Muscle layer of colon (tissue), 2 donors: ENCODE measurements at regions not wholly inside any gene's neighbourhood (a gene's known extent, or its start where the extent isn't known, plus 50 kb on each side); places are given as distances from the start of the nearest gene placed in this dataset.

Source experiments
- H3K27ac ChIP-seq: one replicate; pipeline ENCODE4 v1.7.0; 2013; ENCODE audit warnings: low read depth, mild to moderate bottlenecking, low read length, moderate library complexity
- H3K27me3 ChIP-seq, 2 donors: one replicate each; pipeline ENCODE4 v1.7.0; 2013; ENCODE audit warnings: low read length in 2 of 2, mild to moderate bottlenecking in 2 of 2; ENCODE audit not compliant: insufficient read depth in 2 of 2, control insufficient read depth in 1 of 2
- H3K36me3 ChIP-seq: one replicate; pipeline ENCODE4 v1.7.0; 2013; ENCODE audit warnings: mild to moderate bottlenecking, low read length; ENCODE audit not compliant: insufficient read depth
- H3K4me1 ChIP-seq: one replicate; pipeline ENCODE4 v1.7.0; 2013; ENCODE audit warnings: mild to moderate bottlenecking, low read length; ENCODE audit not compliant: insufficient read depth
- H3K4me3 ChIP-seq, 2 donors: one replicate each; pipeline ENCODE4 v1.7.0; 2013; ENCODE audit warnings: low read length in 2 of 2, low read depth in 1 of 2, mild to moderate bottlenecking in 1 of 2, moderate library complexity in 1 of 2
- H3K9ac ChIP-seq: one replicate; pipeline ENCODE4 v1.7.0; 2013; ENCODE audit warnings: low read length
- H3K9me3 ChIP-seq: one replicate; pipeline ENCODE4 v1.7.0; 2013; ENCODE audit warnings: mild to moderate bottlenecking, low read length
- donor health status: abdominal sarcoma.
- donor health status: Adenocarcinoma of cecum.

DNA sequence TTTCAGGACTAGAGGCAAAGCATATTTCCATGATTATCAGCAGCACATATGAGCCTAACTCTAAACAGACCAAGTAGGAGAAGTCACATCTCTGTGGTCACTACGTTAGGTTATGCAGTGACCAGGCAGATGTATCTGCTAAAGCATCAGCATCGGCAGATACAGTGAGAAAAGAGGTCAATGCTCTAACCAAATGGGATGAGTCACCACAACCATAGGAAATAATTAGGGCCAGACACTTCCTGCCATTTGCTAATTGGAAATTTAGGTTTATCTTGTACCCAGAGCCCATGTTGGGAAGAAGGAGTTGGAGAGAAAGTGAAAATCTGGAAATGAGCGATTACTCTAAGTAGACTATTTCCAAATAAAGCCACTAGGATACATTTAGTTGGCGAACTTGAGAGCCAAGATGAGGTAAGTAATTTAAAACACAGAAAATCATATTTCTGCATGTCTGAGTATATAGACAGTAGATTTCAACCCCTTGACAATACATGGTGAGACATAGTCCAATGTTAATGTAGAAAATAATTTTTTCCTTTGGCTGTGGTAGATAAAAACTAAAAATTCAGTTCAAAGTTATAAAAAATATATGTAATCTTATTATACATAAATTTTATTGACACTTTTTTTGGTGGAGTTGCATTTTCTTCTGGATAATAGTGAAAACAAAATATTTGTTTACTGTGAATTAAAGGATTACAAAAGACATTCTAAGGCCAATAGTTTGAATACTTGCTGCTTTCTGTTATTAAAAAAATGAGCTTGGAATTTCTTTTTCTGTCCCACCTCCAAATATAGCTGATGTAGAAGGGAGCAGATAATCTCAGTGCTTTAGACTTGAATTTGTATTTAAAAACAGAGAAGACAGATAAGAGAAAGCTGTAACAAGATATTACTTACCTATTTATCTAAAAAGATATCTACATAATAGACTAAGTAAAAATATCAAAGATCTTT lies 104.4 kb upstream of the CSNK1A1L start:
- H3K9ac ChIP-seq: no peak overlapping the region
- no peaks in the 10 kb centered on the region for H3K36me3 ChIP-seq
- H3K4me3 ChIP-seq: no peak overlapping the region
- no peaks in the 10 kb centered on the region for H3K4me1 ChIP-seq
- H3K27ac ChIP-seq: no peak overlapping the region
- H3K9me3 ChIP-seq: no peaks in the 10 kb centered on the region
- H3K27me3 ChIP-seq: no peaks in the 10 kb centered on the region

DNA sequence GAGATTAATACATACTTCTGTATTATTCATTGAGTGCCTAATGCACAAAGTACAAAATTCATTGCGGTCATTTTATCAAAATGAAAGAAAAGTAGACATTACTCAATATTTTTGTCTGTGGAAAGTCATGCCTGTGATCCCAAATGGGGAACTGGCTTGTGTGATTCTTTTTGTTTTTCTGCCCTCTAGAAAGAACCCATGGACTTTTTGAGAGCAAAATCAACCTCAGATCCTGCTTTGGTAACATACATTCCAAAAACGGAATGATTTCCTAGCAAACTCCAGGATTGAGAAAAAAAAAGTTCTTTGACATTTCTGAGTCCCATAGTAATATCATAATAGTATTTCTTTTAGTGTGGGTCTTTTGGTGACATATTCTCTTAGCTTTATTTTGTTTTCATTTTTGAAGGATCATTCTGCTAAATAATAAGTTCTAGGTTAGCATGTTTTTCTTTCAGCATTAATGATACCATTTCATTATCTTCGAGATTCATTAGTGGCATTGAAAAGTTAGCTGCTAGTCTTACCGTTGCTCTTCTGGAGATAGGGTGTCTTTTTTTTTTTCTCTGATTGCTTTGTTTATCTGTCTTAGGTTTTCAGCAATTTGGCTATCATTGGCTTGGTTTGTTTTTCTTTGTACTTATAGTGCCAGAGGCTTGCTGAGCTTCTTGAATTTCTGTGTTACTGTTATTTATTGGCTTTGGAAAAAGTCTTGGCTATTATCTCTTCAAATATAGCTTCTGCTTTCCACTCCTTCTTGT lies 102.4 kb upstream of the CSNK1A1L start:
- Histone ChIP-seq H3K27me3 (no peaks in the 10 kb centered on the region), H3K9ac (no peak overlapping the region), H3K36me3 (no peaks in the 10 kb centered on the region), H3K9me3 (no peaks in the 10 kb centered on the region), H3K4me3 (no peak overlapping the region), H3K4me1 (no peaks in the 10 kb centered on the region), H3K27ac (no peak overlapping the region)

DNA sequence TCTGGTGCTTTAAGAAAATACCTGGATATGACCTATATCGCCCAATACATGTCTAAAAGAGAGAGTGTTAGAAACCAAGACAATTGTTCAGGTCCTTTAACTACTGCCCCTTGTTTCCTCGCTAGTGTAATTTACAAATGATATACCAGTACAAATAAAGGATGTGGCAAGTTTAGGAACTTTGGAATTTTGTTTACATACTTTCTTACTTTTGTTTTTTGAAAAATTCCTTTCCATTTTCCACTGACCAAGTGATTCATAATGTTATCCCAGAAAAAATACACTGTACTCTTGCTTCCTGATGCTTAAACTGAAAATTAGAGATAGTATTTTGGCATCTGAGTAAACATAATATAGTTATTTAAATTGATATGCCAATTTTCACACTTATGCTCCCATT lies 96.8 kb upstream of the CSNK1A1L start:
- H3K4me3 ChIP-seq: no peak overlapping the region
- H3K27ac ChIP-seq: no peak overlapping the region
- no peak overlapping the region for H3K9ac ChIP-seq
- H3K27me3 ChIP-seq: no peaks in the 10 kb centered on the region
- no peaks in the 10 kb centered on the region for H3K36me3 ChIP-seq
- no peaks in the 10 kb centered on the region for H3K9me3 ChIP-seq
- H3K4me1 ChIP-seq: no peaks in the 10 kb centered on the region

DNA sequence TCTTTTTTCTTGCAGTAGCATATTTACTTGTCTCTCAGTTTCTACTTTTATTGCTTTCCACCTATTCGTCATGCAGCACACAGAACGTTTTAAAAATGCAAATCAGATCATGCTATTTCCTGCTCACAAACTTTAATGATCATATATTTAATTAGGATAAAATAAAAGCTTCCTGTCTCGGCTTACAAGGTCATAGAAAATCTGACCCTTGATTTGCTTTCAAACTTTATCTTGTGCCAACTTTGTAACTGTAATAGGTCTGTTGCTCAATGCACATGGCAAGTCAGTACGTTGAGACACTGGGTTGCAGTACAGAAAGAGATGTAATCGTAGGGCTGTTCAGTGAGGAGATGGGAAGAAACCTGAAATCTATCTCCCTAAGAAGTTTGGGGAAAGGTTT lies 95.6 kb upstream of the CSNK1A1L start:
- H3K9ac ChIP-seq: no peak overlapping the region
- H3K9me3 ChIP-seq: no peaks in the 10 kb centered on the region
- no peak overlapping the region for H3K27ac ChIP-seq
- H3K4me1 ChIP-seq: no peaks in the 10 kb centered on the region
- no peak overlapping the region for H3K4me3 ChIP-seq
- H3K36me3 ChIP-seq: no peaks in the 10 kb centered on the region
- no peaks in the 10 kb centered on the region for H3K27me3 ChIP-seq

DNA sequence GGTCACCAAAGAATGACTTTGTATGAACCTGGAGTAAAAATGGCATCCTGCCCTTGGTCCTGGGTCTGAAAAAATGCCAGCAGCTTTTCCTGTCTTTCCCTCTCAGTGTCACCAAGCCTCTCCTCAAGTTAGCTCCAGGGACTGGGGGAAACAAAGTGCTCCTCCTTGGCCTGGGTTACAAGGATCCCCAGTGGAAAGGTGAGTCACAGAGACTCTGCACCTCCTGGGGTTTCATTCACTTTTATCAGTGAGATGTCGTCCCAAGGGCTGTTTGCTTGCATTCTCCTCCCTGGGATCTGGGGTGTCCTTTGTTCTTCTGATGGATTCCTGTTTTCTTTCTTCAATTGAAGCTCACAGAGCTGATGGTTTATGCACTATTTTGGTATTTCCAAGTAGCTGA lies 93.2 kb upstream of the CSNK1A1L start:
- H3K9ac ChIP-seq: no peak overlapping the region
- no peak overlapping the region for H3K27ac ChIP-seq
- no peaks in the 10 kb centered on the region for H3K36me3 ChIP-seq
- H3K4me1 ChIP-seq: no peaks in the 10 kb centered on the region
- H3K4me3 ChIP-seq: no peak overlapping the region
- H3K9me3 ChIP-seq: no peaks in the 10 kb centered on the region
- no peaks in the 10 kb centered on the region for H3K27me3 ChIP-seq

DNA sequence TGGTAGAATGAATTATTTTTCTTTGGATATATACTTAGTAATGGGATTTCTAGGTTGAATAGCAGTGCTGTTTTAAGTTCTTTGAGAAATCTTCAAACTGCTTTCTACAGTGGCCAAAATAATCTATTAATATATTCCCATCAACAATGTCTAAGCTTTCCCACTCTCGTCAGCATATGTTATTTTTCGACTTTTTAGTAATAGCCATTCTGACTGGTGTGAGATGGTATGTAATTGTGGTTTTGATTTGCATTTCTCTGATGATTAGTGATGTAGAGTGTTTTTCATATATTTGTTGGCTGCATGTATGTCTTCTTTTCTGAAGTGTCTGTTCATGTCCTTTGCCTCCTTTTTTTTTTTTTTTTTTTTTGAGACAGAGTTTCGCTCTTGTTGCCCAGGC lies 90.2 kb upstream of the CSNK1A1L start:
- H3K27ac ChIP-seq: no peak overlapping the region
- no peaks in the 10 kb centered on the region for H3K4me1 ChIP-seq
- no peak overlapping the region for H3K9ac ChIP-seq
- no peak overlapping the region for H3K4me3 ChIP-seq
- no peaks in the 10 kb centered on the region for H3K9me3 ChIP-seq
- no peaks in the 10 kb centered on the region for H3K36me3 ChIP-seq
- H3K27me3 ChIP-seq: no peaks in the 10 kb centered on the region

DNA sequence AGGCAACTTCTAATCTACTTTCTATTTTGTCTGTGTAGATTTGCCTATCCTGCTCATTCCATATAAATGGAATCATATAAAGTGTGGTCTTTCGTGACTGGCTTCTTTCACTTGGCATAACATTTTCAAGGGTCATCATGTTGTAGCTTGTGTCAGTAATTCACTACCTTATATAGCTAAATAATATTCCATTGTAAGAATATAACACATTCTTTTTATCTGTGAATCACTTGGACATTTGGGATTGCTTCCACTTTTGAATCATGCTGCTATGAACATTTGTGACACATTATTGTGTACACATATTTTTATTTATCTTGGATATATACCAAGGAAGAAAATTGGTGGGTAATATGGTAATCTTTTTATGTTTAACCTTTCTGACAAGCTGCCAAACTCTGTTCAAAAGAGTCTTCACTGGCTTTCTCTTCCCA lies 89.0 kb upstream of the CSNK1A1L start:
- Histone ChIP-seq H3K9me3 (no peaks in the 10 kb centered on the region), H3K9ac (no peak overlapping the region), H3K4me1 (no peaks in the 10 kb centered on the region), H3K27ac (no peak overlapping the region), H3K4me3 (no peak overlapping the region), H3K36me3 (no peaks in the 10 kb centered on the region), H3K27me3 (no peaks in the 10 kb centered on the region)

DNA sequence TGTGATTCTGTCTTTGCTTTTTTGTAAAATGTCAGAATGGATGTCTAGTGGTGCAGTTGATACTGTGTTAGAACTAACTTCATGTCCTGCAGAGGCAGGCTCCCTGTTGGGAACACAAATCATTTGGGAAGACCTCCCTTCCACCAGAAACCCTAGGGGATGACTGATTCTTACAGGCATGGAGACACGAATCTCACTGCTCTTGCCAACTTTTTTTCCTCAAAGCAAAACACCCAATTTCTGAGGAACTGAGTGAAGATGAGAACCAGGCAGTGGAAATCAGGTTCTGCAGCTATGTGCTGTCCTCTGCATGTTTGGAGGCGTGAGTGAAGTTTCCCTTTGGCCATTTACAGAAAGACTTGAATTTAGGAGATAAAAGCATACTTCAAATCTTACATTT lies 87.5 kb upstream of the CSNK1A1L start:
- Histone ChIP-seq H3K4me1 (no peaks in the 10 kb centered on the region), H3K4me3 (no peak overlapping the region), H3K36me3 (no peaks in the 10 kb centered on the region), H3K27ac (no peak overlapping the region), H3K9me3 (no peaks in the 10 kb centered on the region), H3K27me3 (no peaks in the 10 kb centered on the region), H3K9ac (no peak overlapping the region)

DNA sequence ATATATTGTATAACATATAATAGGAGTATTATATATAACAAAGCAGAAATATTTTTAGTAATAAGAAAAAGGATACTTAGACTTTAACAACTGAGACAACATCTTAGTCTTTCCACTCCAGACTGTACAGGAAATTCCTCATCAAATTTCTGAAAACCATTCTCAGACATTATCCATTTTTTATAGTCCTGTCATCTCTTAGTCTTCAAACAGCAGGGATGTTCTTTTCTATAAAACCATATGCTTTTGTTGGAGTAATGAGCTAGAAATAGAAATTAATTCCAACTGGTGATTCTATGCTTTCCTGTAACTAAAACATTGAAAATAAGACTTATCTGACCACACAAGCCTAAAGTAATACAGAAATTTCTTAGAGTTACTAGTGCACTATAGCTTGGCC lies 82.2 kb upstream of the CSNK1A1L start:
- no peaks in the 10 kb centered on the region for H3K4me1 ChIP-seq
- H3K36me3 ChIP-seq: no peaks in the 10 kb centered on the region
- no peaks in the 10 kb centered on the region for H3K27me3 ChIP-seq
- H3K27ac ChIP-seq: no peak overlapping the region
- no peaks in the 10 kb centered on the region for H3K9me3 ChIP-seq
- no peak overlapping the region for H3K4me3 ChIP-seq
- no peak overlapping the region for H3K9ac ChIP-seq

DNA sequence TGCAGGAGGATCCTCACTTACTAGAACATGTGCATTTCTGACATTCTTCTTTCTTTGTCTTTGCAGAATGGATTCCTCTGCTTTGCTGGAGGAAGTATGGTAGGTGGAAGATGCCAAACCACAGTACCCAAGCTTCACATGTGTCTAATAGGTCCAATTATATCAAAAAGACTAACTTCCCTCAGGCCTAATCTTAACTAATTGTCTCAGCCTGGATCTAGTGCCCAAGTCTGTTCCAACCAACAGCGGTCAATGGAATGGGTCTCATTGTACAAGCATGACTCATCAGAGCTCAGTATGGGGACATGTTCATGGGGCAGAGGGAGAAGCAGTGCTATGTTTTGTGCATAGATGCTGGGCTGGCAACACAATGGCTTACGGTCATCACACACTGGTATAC lies 81.6 kb upstream of the CSNK1A1L start:
- H3K9me3 ChIP-seq: no peaks in the 10 kb centered on the region
- no peaks in the 10 kb centered on the region for H3K36me3 ChIP-seq
- no peaks in the 10 kb centered on the region for H3K4me1 ChIP-seq
- no peak overlapping the region for H3K9ac ChIP-seq
- H3K27me3 ChIP-seq: no peaks in the 10 kb centered on the region
- no peak overlapping the region for H3K4me3 ChIP-seq
- H3K27ac ChIP-seq: no peak overlapping the region

DNA sequence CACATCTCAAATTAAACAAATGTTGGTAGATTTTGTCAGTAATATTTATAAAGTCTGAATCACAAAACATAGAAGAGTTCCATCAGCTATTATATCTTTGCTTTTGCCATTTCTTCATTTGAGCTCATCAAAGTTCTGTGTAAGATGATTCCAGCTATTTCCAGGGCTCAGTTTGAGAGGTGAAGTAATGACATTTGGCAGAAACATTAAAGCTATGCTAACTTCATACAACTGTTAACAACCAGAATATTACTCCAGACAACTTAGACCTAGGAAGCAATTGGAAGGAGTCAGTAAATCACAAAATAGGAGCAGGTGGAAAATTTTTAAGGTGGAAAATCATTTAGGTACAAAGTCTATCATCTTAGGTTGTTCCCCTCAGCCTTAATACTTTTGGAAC lies 76.2 kb upstream of the CSNK1A1L start:
- no peak overlapping the region for H3K4me3 ChIP-seq
- H3K9ac ChIP-seq: no peak overlapping the region
- H3K4me1 ChIP-seq: peaks cover 14% of the 10 kb centered on the region
- no peaks in the 10 kb centered on the region for H3K36me3 ChIP-seq
- no peaks in the 10 kb centered on the region for H3K27me3 ChIP-seq
- no peak overlapping the region for H3K27ac ChIP-seq
- no peaks in the 10 kb centered on the region for H3K9me3 ChIP-seq
